ENCODE measurements at regions not wholly inside any gene's neighbourhood (a gene's known extent, or its start where the extent isn't known, plus 50 kb on each side); places are given as distances from the start of the nearest gene placed in this dataset.

DNA sequence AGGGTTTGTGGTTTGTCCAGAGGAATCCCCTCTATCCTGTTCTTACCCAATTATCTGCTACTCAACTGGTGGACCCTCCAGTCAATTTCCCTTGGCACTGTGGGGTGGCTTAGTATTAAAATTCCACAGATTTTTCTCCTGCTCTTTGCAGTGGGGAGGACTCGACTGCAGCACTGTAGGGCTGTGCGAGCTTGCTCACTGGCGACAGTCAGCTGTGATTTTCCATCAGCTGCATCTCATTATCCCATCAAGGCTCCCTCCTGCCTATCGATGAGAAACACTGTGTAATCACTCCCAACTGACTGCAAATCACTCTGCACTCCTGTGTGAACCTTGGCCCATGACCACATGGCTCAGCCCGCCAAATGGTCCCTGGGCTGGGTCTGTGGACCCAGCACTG is 90.5 kb upstream of the MAF start:
- TF ChIP-seq, protein P1, sequence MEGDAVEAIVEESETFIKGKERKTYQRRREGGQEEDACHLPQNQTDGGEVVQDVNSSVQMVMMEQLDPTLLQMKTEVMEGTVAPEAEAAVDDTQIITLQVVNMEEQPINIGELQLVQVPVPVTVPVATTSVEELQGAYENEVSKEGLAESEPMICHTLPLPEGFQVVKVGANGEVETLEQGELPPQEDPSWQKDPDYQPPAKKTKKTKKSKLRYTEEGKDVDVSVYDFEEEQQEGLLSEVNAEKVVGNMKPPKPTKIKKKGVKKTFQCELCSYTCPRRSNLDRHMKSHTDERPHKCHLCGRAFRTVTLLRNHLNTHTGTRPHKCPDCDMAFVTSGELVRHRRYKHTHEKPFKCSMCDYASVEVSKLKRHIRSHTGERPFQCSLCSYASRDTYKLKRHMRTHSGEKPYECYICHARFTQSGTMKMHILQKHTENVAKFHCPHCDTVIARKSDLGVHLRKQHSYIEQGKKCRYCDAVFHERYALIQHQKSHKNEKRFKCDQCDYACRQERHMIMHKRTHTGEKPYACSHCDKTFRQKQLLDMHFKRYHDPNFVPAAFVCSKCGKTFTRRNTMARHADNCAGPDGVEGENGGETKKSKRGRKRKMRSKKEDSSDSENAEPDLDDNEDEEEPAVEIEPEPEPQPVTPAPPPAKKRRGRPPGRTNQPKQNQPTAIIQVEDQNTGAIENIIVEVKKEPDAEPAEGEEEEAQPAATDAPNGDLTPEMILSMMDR (conservative IDR thresholded peaks at IDR 0.05; ENCODE audit: low read depth, low read length), result no peak
- no peak for TF ChIP-seq EZH2 (IDR thresholded peaks at IDR 0.05; ENCODE audit: borderline replicate concordance, low read depth, low read length, poor library complexity, severe bottlenecking)
